ENCODE measurements at regions not wholly inside any gene's neighbourhood (a gene's known extent, or its start where the extent isn't known, plus 50 kb on each side); places are given as distances from the start of the nearest gene placed in this dataset.

DNA sequence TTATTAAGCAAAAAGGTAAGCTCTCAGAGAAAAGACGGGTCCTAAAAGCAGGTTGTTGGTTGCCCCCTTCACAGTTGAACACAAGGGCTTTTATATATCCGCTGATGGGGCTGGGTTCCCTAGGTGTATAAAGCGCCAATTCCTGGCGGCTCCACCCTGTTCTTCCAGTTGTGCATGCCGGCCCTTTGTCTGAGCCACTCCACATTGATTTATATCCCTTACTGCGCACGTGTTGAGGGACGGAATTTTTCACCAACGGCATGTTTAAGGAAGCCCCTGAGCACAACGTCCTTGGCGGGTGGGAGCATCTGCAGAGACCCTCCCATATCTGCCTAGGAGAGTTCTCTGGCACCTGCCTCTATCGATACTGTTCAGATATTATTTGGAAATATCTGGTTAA, 135.7 kb downstream of the DTHD1 start:
- Mint-ChIP-seq H3K27me3 (no peaks in the 10 kb centered on the region), H3K9me3 (ENCODE audit: low read depth) (no peaks in the 10 kb centered on the region), H3K4me1 (ENCODE audit: low read depth) (no peaks in the 10 kb centered on the region), H3K27ac (no peak overlapping the region), H3K4me3 (ENCODE audit: low read depth) (no peak overlapping the region), H3K36me3 (ENCODE audit: insufficient read depth) (no peaks in the 10 kb centered on the region)
- TF ChIP-seq, protein P1, sequence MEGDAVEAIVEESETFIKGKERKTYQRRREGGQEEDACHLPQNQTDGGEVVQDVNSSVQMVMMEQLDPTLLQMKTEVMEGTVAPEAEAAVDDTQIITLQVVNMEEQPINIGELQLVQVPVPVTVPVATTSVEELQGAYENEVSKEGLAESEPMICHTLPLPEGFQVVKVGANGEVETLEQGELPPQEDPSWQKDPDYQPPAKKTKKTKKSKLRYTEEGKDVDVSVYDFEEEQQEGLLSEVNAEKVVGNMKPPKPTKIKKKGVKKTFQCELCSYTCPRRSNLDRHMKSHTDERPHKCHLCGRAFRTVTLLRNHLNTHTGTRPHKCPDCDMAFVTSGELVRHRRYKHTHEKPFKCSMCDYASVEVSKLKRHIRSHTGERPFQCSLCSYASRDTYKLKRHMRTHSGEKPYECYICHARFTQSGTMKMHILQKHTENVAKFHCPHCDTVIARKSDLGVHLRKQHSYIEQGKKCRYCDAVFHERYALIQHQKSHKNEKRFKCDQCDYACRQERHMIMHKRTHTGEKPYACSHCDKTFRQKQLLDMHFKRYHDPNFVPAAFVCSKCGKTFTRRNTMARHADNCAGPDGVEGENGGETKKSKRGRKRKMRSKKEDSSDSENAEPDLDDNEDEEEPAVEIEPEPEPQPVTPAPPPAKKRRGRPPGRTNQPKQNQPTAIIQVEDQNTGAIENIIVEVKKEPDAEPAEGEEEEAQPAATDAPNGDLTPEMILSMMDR (IDR thresholded peaks at IDR 0.05; ENCODE audit: unreplicated experiment) = no peak
- no peak for DNase-seq (ENCODE audit: low spot score, unreplicated experiment)

DNA sequence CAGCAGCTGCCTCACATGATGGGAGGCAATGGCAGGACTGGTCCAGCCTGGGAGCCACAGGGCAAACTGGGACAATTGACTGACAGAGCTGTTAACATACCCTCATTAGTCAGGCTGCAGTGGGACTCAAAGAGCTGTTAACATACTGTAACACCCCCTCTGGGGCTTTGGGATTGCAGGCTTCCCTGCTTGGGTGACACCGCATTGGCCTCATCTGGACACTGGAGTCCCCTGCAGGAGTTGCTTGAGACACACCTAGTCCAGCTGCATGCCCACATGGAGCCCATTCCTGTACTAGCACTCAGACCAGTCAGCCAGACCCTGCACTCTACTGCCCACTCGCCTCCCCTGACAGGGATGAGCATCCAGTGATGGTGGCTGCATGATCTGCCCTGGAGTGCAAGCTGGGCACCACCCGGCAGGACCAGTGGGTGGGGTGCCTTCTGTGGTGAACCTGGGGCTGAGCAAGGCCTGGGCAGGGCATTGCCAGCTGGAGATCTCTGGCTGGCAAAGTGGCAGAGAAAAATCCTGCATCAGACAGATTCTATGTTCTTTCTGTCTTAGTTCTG, 138.8 kb downstream of the DTHD1 start:
- Mint-ChIP-seq H3K36me3 (ENCODE audit: insufficient read depth) (no peaks in the 10 kb centered on the region), H3K9me3 (ENCODE audit: low read depth) (no peaks in the 10 kb centered on the region), H3K27ac (no peak overlapping the region), H3K4me3 (ENCODE audit: low read depth) (no peak overlapping the region), H3K27me3 (no peaks in the 10 kb centered on the region), H3K4me1 (ENCODE audit: low read depth) (peaks cover 1% of the 10 kb centered on the region)
- TF ChIP-seq, protein P1 (IDR thresholded peaks at IDR 0.05; ENCODE audit: unreplicated experiment) = no peak
- no peak for DNase-seq (ENCODE audit: low spot score, unreplicated experiment)

- DNase-seq (ENCODE audit: low spot score, unreplicated experiment) = no peak
- H3K36me3 Mint-ChIP-seq (ENCODE audit: insufficient read depth) = no peaks in the 10 kb centered on the region
Observed at GRCh38 chr4:36422607-36423006, 141.2 kb downstream of the DTHD1 start.

GRCh38 chr4:36426741-36427140, 145.3 kb downstream of the DTHD1 start:
- no peak for DNase-seq (ENCODE audit: low spot score, unreplicated experiment)
- Mint-ChIP-seq H3K27me3 (no peaks in the 10 kb centered on the region), H3K27ac (no peak overlapping the region), H3K9me3 (ENCODE audit: low read depth) (peaks cover 9% of the 10 kb centered on the region), H3K4me3 (ENCODE audit: low read depth) (no peak overlapping the region), H3K36me3 (ENCODE audit: insufficient read depth) (no peaks in the 10 kb centered on the region), H3K4me1 (ENCODE audit: low read depth) (peaks cover 1% of the 10 kb centered on the region)
- TF ChIP-seq, protein P1 (IDR thresholded peaks at IDR 0.05; ENCODE audit: unreplicated experiment) = no peak

More at GRCh38 chr4:36422607-36423006, 141.2 kb downstream of the DTHD1 start:
- Mint-ChIP-seq H3K9me3 (ENCODE audit: low read depth) (no peaks in the 10 kb centered on the region), H3K4me3 (ENCODE audit: low read depth) (no peak overlapping the region), H3K27me3 (no peaks in the 10 kb centered on the region), H3K27ac (no peak overlapping the region), H3K4me1 (ENCODE audit: low read depth) (peaks cover 1% of the 10 kb centered on the region)
- TF ChIP-seq, protein P1 (IDR thresholded peaks at IDR 0.05; ENCODE audit: unreplicated experiment) = no peak

DNA sequence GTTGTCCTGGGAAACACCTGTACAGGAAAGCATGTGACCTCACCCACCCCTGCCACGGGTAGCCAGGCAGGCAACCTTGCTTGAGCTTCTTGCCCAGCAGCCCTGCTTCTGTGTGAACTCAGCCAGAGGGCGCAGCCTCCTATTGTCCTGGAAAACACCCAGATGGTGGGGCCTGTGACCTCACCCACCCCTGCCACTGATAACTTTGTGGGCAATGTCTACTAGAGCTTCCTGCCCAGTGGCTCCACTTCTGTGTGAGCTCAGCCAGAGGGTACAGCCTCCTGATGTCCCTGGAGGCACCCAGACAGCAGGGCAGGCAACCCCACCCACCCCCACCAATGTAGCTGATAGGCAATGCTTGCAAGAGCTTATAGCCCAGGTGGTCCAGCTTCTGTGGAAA, 146.3 kb downstream of the DTHD1 start:
- H3K27me3 Mint-ChIP-seq = no peaks in the 10 kb centered on the region
- H3K4me1 Mint-ChIP-seq (ENCODE audit: low read depth) = peaks cover 1% of the 10 kb centered on the region
- H3K36me3 Mint-ChIP-seq (ENCODE audit: insufficient read depth) = no peaks in the 10 kb centered on the region
- DNase-seq (ENCODE audit: low spot score, unreplicated experiment) = no peak
- H3K27ac Mint-ChIP-seq = no peak overlapping the region
- no peak overlapping the region for H3K4me3 Mint-ChIP-seq (ENCODE audit: low read depth)
- TF ChIP-seq, protein P1 (IDR thresholded peaks at IDR 0.05; ENCODE audit: unreplicated experiment) = no peak
- peaks cover 9% of the 10 kb centered on the region for H3K9me3 Mint-ChIP-seq (ENCODE audit: low read depth)
